C4-2B (cell line): ENCODE measurements at regions not wholly inside any gene's neighbourhood (a gene's known extent, or its start where the extent isn't known, plus 50 kb on each side); places are given as distances from the start of the nearest gene placed in this dataset.
A peak's percentile ranks its signal among the peaks of the same experiment; 100 is the strongest.

Experiments used
- H3K27ac ChIP-seq: fragments of 450-650 bp; 2 replicates; pipeline ENCODE4 v1.5.1; 2017
- ZFX ChIP-seq: fragments of 450-650 bp; IDR thresholded peaks from 2 replicates; pipeline ENCODE4 v1.6.1; 2017
- TF ChIP-seq, protein P1 (sequence below): fragments of 450-650 bp; conservative IDR thresholded peaks from 2 replicates; pipeline ENCODE4 v1.5.1; 2017; ENCODE audit warnings: mild to moderate bottlenecking

DNA sequence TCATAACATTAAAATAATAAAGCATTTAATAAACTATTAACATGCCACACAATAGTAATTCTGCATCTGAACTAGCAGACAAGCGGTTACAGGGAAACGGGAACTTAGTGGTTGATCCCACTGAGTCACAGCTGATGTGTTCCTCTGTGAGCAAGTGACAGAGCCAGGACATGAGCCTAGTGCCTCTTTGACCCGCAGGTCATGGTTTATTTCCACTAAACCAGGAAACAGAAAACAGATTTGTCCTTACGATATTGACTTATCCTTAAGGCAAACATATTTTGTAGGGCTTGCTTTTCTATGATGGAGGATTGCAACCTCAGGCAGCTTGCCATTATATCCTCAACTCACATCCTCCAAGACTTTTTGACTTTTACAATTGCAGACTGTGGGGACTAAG is 987.3 kb downstream of the CCSER2 start:
- H3K27ac ChIP-seq: no peak overlapping the region
- TF ChIP-seq, protein P1, sequence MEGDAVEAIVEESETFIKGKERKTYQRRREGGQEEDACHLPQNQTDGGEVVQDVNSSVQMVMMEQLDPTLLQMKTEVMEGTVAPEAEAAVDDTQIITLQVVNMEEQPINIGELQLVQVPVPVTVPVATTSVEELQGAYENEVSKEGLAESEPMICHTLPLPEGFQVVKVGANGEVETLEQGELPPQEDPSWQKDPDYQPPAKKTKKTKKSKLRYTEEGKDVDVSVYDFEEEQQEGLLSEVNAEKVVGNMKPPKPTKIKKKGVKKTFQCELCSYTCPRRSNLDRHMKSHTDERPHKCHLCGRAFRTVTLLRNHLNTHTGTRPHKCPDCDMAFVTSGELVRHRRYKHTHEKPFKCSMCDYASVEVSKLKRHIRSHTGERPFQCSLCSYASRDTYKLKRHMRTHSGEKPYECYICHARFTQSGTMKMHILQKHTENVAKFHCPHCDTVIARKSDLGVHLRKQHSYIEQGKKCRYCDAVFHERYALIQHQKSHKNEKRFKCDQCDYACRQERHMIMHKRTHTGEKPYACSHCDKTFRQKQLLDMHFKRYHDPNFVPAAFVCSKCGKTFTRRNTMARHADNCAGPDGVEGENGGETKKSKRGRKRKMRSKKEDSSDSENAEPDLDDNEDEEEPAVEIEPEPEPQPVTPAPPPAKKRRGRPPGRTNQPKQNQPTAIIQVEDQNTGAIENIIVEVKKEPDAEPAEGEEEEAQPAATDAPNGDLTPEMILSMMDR: no peak
- TF ChIP-seq ZFX: no peak

DNA sequence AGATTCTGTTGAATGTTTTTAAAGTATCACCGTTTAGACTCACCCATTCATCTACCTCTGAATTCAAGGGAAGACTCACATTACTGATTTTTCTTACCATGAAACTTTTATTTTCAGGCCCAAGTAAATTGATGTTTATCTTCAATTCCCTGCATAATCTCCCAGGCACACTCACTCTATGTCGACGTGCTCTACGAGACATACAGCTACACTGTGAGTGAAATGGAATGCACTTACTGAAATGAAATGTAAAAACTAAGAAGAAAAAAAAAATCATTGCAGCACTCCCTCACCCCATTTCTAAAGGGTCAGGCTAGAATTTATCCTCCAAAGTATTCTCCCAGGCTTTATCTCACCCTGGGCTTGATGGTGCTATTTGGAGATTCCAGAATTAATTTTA is 987.9 kb downstream of the CCSER2 start:
- no peak overlapping the region for H3K27ac ChIP-seq

DNA sequence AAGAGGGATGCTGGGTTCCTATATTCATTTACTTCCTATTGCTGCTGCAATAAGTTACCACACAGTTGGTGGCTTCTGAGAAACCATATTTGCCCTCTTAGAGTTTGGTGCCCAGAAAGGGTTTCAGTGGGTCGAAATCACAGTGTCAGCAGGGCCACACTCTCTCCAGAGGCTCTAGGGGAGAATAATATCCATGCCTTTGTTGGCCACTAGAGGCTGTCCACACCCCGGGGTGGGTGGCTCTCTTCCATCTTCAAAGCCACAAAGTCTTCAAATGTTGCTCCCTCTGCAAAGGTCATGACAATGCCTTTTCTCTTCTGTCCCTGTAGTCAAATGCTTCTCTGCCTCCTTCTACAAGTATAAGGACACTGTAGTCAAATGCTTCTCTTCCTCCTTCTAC is 989.4 kb downstream of the CCSER2 start:
- no peak for TF ChIP-seq ZFX
- TF ChIP-seq, protein P1: peak; percentile 15
- H3K27ac ChIP-seq: no peak overlapping the region

More for the DNA sequence above, 987.9 kb downstream of the CCSER2 start:
- no peak for TF ChIP-seq ZFX
- TF ChIP-seq, protein P1: no peak

DNA sequence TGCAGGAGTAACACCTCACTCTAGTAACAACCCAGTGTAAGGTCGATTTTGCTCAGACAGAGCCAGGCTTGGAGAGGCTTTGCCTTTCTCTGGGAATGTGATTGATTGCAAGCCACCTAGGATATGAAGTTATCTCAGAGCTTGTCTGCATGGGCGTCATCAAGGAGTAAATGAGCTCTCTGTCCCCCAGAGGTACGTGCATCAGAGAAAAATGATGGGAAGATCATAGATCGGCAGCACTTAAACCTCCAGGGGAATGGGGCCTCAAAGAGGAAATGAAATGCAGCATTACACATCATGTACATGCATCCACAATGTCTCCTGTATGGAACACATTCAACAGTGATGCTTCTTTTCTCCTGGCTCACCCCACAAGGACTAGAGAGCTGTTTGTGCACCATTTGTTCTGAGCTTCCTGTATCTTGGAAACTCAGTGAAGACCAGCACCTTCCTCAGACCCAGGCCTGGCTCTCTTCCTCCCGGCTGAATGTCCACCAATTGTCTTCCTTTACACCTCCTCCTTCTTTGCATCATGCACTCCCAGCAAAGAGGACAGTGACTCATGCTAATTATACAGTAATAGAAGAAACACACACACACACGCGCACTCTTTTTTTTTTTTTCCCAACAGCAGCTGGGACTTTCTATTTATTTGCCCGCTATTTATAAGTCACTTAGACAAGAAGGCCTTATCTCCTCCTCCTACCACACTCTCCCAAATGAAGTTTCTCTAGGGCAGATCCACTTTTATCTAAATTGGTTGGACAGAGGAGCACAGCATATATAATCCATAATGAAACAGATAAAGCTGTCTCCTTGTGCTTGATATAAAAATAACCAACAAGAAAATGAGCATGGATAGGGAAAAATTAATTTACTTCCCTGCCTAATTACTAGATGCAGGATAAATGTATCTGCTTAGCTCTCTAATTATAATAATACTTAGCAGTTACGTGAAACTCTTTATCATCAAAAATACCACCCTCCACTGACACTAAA is 990.7 kb downstream of the CCSER2 start:
- TF ChIP-seq, protein P1: no peak
- TF ChIP-seq ZFX: no peak
- no peak overlapping the region for H3K27ac ChIP-seq

DNA sequence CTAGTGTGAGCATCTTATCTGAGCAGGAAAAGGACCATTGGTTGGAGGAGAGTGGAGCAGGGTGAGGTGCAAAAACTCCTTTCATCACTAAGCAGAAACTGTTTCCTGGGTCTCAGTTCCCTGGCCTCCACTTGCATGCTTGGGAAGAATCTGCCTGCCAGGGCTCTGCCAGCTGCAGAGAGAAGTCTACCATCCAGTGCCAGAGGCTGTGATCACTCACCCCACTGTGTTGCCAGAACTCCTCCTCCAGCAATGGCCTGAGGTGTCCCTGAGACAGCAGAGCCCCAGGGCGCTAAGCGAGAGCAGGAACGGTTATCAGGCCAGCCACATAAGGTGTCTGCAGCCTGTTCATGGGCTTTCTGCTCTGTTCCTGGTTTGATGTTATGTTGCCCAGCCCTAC is 991.4 kb downstream of the CCSER2 start:
- H3K27ac ChIP-seq: no peak overlapping the region
- TF ChIP-seq ZFX: no peak
- TF ChIP-seq, protein P1: no peak

DNA sequence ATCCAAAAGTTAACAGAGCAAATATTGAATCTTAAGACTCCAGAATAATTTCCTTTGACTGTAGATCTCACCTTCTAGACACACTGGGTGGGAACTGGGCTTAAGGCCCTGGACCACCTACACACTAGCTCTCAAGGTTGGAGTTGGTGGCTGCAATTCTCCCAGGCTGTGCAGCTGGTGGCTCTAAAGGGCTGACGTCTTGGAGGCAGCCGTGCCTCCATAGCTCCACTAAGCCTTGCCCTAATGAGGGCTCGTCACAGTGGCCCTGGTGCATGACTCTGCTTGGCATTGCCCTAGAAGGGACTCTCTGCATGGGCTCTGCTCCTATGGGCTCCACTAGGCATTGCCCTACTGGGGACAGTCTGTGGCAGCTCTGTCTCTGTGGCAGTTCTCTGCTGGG is 1005.2 kb downstream of the CCSER2 start:
- no peak for TF ChIP-seq ZFX
- TF ChIP-seq, protein P1: no peak
- H3K27ac ChIP-seq: no peak overlapping the region

DNA sequence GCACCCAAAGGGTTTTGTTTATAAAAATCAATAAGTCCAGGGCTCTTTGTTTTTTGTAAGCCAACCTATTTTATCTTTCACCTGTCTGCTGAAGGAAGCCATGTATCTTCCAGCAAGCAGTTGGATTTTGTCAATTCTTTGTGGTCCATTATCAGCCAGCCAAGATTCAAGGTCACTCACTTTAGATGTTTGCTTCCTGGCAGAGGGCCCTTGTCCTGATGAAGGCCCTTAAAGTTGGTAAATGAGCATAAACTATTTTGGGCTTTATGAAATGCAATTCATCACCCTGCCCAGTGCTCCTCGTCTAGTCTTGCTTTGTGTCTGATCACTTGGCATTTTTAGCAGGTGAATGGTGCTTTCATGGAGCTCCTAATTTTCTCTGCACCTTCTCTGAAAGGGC is 1004.2 kb downstream of the GRID1 start:
- H3K27ac ChIP-seq: no peak overlapping the region
- TF ChIP-seq ZFX: no peak
- TF ChIP-seq, protein P1: no peak
